Fibroblast of the aortic adventitia (primary cell): ENCODE measurements at regions not wholly inside any gene's neighbourhood (a gene's known extent, or its start where the extent isn't known, plus 50 kb on each side); places are given as distances from the start of the nearest gene placed in this dataset.

Experiments
- DNase-seq: peaks from one replicate; pipeline ENCODE4 v3.0.0-alpha.2; 2010; ENCODE audit warnings: low read depth
- H3K4me3 ChIP-seq: 2 replicates; pipeline ENCODE4 v1.5.1; 2011; ENCODE audit warnings: low read depth, mild to moderate bottlenecking, control low read depth, low read length, moderate library complexity
- TF ChIP-seq, protein P1 (sequence below): IDR thresholded peaks from 2 replicates; pipeline ENCODE4 v1.5.1; 2011; ENCODE audit warnings: mild to moderate bottlenecking, low read length, control low read depth, inconsistent platforms; ENCODE audit not compliant: insufficient read depth

DNA sequence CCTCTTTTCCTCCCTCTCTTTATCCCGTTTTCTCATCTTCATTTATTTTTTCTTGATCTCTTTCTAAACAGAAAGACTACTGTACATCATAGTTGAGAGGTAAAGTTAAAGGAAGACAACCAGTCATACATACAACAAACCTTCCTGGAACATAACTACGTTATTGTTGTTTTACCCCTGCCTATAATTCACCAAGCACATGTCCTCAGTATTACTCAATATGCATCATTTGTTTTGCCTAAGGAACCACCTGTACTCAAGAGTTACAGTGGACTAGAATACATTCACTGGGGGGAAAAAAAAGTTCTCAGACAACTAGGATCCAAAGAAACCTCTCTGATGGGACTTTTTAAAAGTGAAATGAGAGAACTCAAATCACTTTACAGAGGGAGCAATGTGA lies 344.7 kb upstream of the RBMS3 start:
- DNase-seq = no peak
- no peak overlapping the region for H3K4me3 ChIP-seq
- TF ChIP-seq, protein P1, sequence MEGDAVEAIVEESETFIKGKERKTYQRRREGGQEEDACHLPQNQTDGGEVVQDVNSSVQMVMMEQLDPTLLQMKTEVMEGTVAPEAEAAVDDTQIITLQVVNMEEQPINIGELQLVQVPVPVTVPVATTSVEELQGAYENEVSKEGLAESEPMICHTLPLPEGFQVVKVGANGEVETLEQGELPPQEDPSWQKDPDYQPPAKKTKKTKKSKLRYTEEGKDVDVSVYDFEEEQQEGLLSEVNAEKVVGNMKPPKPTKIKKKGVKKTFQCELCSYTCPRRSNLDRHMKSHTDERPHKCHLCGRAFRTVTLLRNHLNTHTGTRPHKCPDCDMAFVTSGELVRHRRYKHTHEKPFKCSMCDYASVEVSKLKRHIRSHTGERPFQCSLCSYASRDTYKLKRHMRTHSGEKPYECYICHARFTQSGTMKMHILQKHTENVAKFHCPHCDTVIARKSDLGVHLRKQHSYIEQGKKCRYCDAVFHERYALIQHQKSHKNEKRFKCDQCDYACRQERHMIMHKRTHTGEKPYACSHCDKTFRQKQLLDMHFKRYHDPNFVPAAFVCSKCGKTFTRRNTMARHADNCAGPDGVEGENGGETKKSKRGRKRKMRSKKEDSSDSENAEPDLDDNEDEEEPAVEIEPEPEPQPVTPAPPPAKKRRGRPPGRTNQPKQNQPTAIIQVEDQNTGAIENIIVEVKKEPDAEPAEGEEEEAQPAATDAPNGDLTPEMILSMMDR = no peak

DNA sequence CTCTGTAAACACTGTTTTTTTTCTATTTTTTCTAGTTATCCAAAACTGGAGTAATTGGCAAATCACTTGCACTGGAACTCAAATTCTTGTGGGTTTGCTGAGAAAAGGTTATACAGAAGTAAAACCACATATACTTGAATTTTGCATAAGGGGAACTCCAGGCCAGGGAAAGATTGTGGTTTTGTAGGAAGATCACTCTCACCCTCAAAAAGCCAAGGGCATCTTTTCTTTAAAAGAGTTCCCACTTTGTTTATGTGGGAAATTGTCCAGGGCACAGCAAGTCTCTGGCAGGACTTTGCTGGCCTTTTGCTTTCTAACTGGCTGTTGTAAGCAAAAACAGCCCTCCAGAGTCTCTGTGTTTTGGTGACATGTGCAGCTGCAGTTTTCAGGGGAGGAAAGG lies 340.3 kb upstream of the RBMS3 start:
- TF ChIP-seq, protein P1 = no peak
- peak; percentile 93 for DNase-seq
- no peak overlapping the region for H3K4me3 ChIP-seq

DNA sequence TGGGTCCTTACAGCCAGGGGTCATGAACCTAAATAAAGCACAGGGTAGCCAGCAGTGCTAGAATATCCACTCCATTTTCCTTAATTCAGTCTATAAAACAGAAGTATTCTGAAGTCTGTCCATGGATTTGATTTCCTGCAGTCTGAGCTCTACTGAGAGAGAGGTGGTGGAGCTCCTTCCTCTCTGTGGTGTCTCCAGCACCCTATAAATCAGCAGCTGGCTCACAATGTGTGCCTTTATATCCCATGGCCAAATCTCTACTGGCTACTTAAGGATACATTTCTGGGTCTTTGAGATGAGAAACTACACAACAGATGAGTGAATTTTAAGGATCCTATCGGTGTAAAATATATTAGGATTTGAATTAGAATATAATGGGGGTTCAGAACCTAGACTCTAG lies 339.9 kb upstream of the RBMS3 start:
- TF ChIP-seq, protein P1 = no peak
- no peak overlapping the region for H3K4me3 ChIP-seq
- DNase-seq = no peak

DNA sequence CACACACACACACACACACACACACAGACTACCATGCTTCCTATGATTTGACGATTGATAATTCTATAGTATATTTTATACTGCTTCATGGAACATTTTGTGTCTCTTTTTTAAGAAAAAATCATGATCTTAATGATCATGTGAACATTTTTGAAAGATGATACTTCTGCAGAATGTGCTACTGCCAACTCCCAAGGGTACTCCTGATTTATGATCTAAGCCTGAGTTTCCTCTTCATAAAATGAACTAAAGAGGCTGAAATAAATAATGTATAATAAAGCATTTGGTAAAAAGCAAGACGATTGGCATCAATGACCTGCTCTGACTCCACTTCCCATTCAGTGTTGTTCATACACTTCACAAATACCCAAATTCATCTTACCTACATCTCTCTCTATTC lies 333.8 kb upstream of the RBMS3 start:
- H3K4me3 ChIP-seq = no peak overlapping the region
- DNase-seq = peak; percentile 18
- TF ChIP-seq, protein P1 = no peak

DNA sequence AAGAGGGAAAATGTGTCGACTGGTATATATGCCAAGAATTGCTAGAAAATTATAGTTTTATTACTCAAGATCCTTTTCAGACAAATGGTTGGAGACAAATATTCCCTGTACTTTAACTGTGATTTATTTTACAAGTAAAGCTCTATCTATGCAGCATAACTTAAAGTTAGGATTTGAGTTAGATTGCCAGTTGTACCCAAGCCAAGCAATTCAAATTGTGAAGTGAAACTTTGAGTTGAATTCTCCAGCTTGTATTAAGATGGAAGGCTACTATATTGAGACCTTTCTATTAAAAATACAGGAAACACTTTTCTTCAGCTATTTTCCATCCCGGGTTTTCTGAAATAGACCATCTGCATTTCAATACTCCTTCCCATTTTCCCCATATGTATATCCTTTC lies 333.1 kb upstream of the RBMS3 start:
- H3K4me3 ChIP-seq = no peak overlapping the region
- TF ChIP-seq, protein P1 = no peak
- DNase-seq = no peak

DNA sequence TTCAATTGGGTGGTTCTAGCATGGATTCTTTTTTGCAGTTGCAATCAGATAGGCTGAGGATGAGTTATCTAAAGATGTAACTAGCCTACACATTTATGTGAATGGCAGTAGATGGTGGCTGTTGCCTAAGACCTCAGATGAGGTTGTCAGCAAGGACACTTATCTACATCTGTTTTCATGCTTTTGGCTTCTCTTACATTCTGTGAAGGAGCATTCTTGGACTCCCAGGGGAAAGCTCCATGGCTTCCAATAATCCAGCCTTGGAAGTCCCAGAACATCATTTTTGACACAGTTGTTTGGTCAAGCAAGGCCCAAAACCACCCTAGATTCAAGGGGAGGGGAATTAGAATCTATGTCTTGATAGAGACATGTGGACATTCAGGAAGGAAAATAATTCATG lies 332.2 kb upstream of the RBMS3 start:
- DNase-seq = peak; percentile 13
- TF ChIP-seq, protein P1 = no peak
- H3K4me3 ChIP-seq = no peak overlapping the region

DNA sequence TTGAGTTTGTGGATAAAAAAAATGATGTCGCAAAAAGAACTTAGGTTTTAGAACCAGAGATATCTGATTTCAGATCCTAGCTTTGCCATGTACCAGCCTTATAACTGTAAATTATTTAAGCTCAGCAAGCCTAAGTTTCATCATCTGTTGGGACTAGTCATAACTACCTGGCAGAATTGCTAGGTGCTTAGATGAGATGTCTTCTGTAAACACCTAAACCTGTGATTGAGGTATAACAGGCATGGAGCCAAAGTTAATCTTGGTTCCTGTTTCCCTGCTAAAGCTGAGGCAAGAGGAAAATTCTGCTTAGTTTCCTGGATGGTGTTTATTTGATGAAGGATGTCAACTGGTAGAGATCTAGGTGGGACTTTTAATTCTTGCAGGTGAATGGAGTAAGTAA lies 331.3 kb upstream of the RBMS3 start:
- no peak for DNase-seq
- TF ChIP-seq, protein P1 = no peak
- H3K4me3 ChIP-seq = no peak overlapping the region
